Liver (tissue), 8 donors: ENCODE measurements at regions not wholly inside any gene's neighbourhood (a gene's known extent, or its start where the extent isn't known, plus 50 kb on each side); places are given as distances from the start of the nearest gene placed in this dataset.

Source experiments
- DNase-seq: peaks from one replicate; pipeline ENCODE4 v3.0.0-alpha.2; 2017; ENCODE audit warnings: low spot score
- H3K27ac ChIP-seq, 2 donors: one replicate each; pipeline ENCODE4 v1.7.0; 2013; ENCODE audit warnings: inconsistent platforms in 2 of 2, low read length in 2 of 2, control low read depth in 1 of 2, low read depth in 1 of 2, mild to moderate bottlenecking in 1 of 2
- H3K27me3 ChIP-seq, 4 donors: one replicate each; pipeline versions ENCODE4 v1.6.1 to v1.7.0; 2013; ENCODE audit warnings: low read length in 3 of 4, inconsistent platforms in 1 of 4, mild to moderate bottlenecking in 1 of 4, moderate library complexity in 1 of 4; ENCODE audit not compliant: control insufficient read depth in 4 of 4, insufficient read depth in 4 of 4
- H3K36me3 ChIP-seq, 4 donors: one replicate each; pipeline versions ENCODE4 v1.6.1 to v1.7.0; 2013; ENCODE audit warnings: low read length in 3 of 4, mild to moderate bottlenecking in 3 of 4, low read depth in 1 of 4, moderate library complexity in 1 of 4; ENCODE audit not compliant: control insufficient read depth in 4 of 4, insufficient read depth in 3 of 4
- H3K4me1 ChIP-seq, 4 donors: one replicate each; pipeline versions ENCODE4 v1.6.1 to v1.7.0; 2013; ENCODE audit warnings: low read length in 3 of 4, mild to moderate bottlenecking in 3 of 4, moderate library complexity in 1 of 4; ENCODE audit not compliant: control insufficient read depth in 4 of 4, insufficient read depth in 4 of 4
- H3K4me3 ChIP-seq, 3 donors: one replicate each; pipeline versions ENCODE4 v1.6.1 to v1.7.0; 2013; ENCODE audit warnings: low read length in 3 of 3, control low read depth in 1 of 3, low read depth in 1 of 3, mild to moderate bottlenecking in 1 of 3
- H3K9ac ChIP-seq, 2 donors: one replicate each; pipeline ENCODE4 v1.7.0; 2013; ENCODE audit warnings: low read length in 2 of 2, mild to moderate bottlenecking in 2 of 2, moderate library complexity in 2 of 2, control low read depth in 1 of 2, low read depth in 1 of 2
- H3K9me3 ChIP-seq, 4 donors: one replicate each; pipeline versions ENCODE4 v1.6.1 to v1.7.0; 2013; ENCODE audit warnings: low read length in 3 of 4; ENCODE audit not compliant: control insufficient read depth in 4 of 4
- EGR1 ChIP-seq, 2 donors: IDR thresholded peaks; 2 replicates each; pipeline ENCODE4 v1.6.1; 2016 to 2018; ENCODE audit warnings: antibody characterized with exemption in 2 of 2, low read depth in 2 of 2
- FOXA1 ChIP-seq: IDR thresholded peaks from 2 replicates; pipeline ENCODE4 v1.6.1; 2016; ENCODE audit warnings: antibody characterized with exemption
- FOXA2 ChIP-seq: IDR thresholded peaks from 2 replicates; pipeline ENCODE4 v1.6.1; 2016; ENCODE audit warnings: antibody characterized with exemption
- GABPA ChIP-seq, 2 donors: IDR thresholded peaks in 1 of 2; conservative IDR thresholded peaks in 1 of 2; 2 replicates each; pipeline ENCODE4 v1.6.1; 2016; ENCODE audit warnings: antibody characterized with exemption in 2 of 2, mild to moderate bottlenecking in 1 of 2, moderate library complexity in 1 of 2
- HNF4A ChIP-seq, 2 donors: conservative IDR thresholded peaks; 2 replicates each; pipeline ENCODE4 v1.6.1; 2016; ENCODE audit warnings: antibody characterized with exemption in 2 of 2, mild to moderate bottlenecking in 2 of 2
- HNF4G ChIP-seq: IDR thresholded peaks from 2 replicates; pipeline ENCODE4 v1.6.1; 2016; ENCODE audit warnings: antibody characterized with exemption
- JUND ChIP-seq, 2 donors: IDR thresholded peaks; 2 replicates each; pipeline ENCODE4 v1.6.1; 2016; ENCODE audit warnings: antibody characterized with exemption in 2 of 2
- NR2F2 ChIP-seq: IDR thresholded peaks from 2 replicates; pipeline ENCODE4 v1.6.1; 2016; ENCODE audit warnings: antibody characterized with exemption
- RAD21 ChIP-seq, 2 donors: IDR thresholded peaks; 2 replicates each; pipeline ENCODE4 v1.6.1; 2016; ENCODE audit warnings: antibody characterized with exemption in 2 of 2, mild to moderate bottlenecking in 2 of 2
- RXRA ChIP-seq, 2 donors: IDR thresholded peaks; 2 replicates each; pipeline ENCODE4 v1.6.1; 2017 to 2018; ENCODE audit warnings: antibody characterized with exemption in 2 of 2, mild to moderate bottlenecking in 1 of 2
- SP1 ChIP-seq: IDR thresholded peaks from 2 replicates; pipeline ENCODE4 v1.6.1; 2018; ENCODE audit warnings: antibody characterized with exemption, mild to moderate bottlenecking
- TAF1 ChIP-seq: conservative IDR thresholded peaks from 2 replicates; pipeline ENCODE4 v1.6.1; 2016; ENCODE audit warnings: antibody characterized with exemption, mild to moderate bottlenecking
- YY1 ChIP-seq: IDR thresholded peaks from 2 replicates; pipeline ENCODE4 v1.6.1; 2016; ENCODE audit warnings: antibody characterized with exemption, mild to moderate bottlenecking
- WGBS: extraction: QIAGEN DNeasy Blood & Tissue Kit; methylation state at CpG from one replicate; pipeline ENCODE4 v1.1.7; 2013; 5-methylcytosine and 5-hydroxymethylcytosine counted together
- TF ChIP-seq, protein P1 (sequence below): IDR thresholded peaks from 2 replicates; pipeline ENCODE4 v1.6.1; 2016; ENCODE audit warnings: antibody characterized with exemption
- TF ChIP-seq, protein P2 (sequence below): IDR thresholded peaks from 2 replicates; pipeline ENCODE4 v1.6.1; 2016; ENCODE audit warnings: antibody characterized with exemption
- TF ChIP-seq, protein P3 (sequence below): IDR thresholded peaks from 2 replicates; pipeline ENCODE4 v1.6.1; 2016; ENCODE audit warnings: antibody characterized with exemption, mild to moderate bottlenecking
- TF ChIP-seq, protein P4 (sequence below): fragments of 150-350 bp; IDR thresholded peaks from 2 replicates; pipeline ENCODE4 v1.5.1; 2017; ENCODE audit warnings: improper control_type of control experiment, low read depth, low read length; ENCODE audit not compliant: missing input control
- TF ChIP-seq, protein P5 (sequence below): IDR thresholded peaks from 2 replicates; pipeline ENCODE4 v1.6.1; 2016; ENCODE audit warnings: antibody characterized with exemption
- donor health status: healthy.
- donor health status: healthy.
- donor health status: healthy.
- donor health status: healthy.
- donor health status: healthy.

DNA sequence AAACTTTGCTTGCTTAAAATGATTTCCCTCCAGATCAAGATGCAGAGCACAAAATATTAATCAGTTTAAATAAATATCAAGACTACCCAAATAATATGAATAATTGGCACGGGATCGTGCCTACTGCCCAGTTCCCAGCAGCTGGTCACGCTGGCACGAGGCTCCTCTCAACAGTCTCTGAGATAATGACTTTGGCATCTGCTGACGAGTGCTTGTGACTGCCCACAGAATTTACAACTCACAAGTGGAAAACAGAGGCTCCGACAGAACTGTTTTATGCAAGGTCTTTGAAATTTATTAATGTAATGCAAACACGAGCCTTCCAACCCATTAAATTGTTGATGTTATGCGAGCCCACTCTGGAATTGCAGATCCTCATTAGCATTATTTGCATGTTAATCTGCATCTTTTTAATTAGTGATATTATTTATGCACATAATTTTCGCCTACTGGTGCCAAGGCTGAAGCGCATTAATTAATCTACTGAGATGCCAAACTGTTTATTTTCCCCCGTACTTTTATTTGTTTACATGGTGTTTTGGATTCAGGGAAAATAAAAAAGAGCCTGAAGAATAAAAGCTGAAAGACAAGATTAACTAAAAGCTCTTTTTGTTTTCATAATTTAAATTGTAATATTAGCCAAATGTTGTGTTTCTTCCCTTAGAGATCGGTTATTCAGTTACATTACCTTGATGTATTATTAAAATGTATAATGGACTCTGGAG is 369.3 kb upstream of the IRX1 start:
- H3K9ac ChIP-seq, result no peak overlapping the region
- no peaks in the 10 kb centered on the region for H3K4me1 ChIP-seq
- no peaks in the 10 kb centered on the region for H3K27me3 ChIP-seq
- TF ChIP-seq FOXA2, result no peak
- TF ChIP-seq JUND (IDR thresholded peaks at IDR 0.05), result no peak
- no peak for TF ChIP-seq EGR1 (IDR thresholded peaks at IDR 0.05; ENCODE audit: low read depth in 2 of 2)
- TF ChIP-seq YY1, result no peak
- no peak for TF ChIP-seq SP1
- TF ChIP-seq, protein P1, sequence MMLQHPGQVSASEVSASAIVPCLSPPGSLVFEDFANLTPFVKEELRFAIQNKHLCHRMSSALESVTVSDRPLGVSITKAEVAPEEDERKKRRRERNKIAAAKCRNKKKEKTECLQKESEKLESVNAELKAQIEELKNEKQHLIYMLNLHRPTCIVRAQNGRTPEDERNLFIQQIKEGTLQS, result no peak
- TF ChIP-seq NR2F2, result no peak
- no peak for TF ChIP-seq FOXA1
- TF ChIP-seq, protein P2, sequence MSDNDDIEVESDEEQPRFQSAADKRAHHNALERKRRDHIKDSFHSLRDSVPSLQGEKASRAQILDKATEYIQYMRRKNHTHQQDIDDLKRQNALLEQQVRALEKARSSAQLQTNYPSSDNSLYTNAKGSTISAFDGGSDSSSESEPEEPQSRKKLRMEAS, result no peak
- TF ChIP-seq, protein P3, sequence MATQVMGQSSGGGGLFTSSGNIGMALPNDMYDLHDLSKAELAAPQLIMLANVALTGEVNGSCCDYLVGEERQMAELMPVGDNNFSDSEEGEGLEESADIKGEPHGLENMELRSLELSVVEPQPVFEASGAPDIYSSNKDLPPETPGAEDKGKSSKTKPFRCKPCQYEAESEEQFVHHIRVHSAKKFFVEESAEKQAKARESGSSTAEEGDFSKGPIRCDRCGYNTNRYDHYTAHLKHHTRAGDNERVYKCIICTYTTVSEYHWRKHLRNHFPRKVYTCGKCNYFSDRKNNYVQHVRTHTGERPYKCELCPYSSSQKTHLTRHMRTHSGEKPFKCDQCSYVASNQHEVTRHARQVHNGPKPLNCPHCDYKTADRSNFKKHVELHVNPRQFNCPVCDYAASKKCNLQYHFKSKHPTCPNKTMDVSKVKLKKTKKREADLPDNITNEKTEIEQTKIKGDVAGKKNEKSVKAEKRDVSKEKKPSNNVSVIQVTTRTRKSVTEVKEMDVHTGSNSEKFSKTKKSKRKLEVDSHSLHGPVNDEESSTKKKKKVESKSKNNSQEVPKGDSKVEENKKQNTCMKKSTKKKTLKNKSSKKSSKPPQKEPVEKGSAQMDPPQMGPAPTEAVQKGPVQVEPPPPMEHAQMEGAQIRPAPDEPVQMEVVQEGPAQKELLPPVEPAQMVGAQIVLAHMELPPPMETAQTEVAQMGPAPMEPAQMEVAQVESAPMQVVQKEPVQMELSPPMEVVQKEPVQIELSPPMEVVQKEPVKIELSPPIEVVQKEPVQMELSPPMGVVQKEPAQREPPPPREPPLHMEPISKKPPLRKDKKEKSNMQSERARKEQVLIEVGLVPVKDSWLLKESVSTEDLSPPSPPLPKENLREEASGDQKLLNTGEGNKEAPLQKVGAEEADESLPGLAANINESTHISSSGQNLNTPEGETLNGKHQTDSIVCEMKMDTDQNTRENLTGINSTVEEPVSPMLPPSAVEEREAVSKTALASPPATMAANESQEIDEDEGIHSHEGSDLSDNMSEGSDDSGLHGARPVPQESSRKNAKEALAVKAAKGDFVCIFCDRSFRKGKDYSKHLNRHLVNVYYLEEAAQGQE, result no peak
- TF ChIP-seq RXRA (IDR thresholded peaks at IDR 0.05), result no peak
- TF ChIP-seq, protein P4, sequence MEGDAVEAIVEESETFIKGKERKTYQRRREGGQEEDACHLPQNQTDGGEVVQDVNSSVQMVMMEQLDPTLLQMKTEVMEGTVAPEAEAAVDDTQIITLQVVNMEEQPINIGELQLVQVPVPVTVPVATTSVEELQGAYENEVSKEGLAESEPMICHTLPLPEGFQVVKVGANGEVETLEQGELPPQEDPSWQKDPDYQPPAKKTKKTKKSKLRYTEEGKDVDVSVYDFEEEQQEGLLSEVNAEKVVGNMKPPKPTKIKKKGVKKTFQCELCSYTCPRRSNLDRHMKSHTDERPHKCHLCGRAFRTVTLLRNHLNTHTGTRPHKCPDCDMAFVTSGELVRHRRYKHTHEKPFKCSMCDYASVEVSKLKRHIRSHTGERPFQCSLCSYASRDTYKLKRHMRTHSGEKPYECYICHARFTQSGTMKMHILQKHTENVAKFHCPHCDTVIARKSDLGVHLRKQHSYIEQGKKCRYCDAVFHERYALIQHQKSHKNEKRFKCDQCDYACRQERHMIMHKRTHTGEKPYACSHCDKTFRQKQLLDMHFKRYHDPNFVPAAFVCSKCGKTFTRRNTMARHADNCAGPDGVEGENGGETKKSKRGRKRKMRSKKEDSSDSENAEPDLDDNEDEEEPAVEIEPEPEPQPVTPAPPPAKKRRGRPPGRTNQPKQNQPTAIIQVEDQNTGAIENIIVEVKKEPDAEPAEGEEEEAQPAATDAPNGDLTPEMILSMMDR, result no peak
- TF ChIP-seq, protein P5, sequence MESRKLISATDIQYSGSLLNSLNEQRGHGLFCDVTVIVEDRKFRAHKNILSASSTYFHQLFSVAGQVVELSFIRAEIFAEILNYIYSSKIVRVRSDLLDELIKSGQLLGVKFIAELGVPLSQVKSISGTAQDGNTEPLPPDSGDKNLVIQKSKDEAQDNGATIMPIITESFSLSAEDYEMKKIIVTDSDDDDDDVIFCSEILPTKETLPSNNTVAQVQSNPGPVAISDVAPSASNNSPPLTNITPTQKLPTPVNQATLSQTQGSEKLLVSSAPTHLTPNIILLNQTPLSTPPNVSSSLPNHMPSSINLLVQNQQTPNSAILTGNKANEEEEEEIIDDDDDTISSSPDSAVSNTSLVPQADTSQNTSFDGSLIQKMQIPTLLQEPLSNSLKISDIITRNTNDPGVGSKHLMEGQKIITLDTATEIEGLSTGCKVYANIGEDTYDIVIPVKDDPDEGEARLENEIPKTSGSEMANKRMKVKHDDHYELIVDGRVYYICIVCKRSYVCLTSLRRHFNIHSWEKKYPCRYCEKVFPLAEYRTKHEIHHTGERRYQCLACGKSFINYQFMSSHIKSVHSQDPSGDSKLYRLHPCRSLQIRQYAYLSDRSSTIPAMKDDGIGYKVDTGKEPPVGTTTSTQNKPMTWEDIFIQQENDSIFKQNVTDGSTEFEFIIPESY, result no peak
- no peak for TF ChIP-seq HNF4G
- TF ChIP-seq GABPA (IDR thresholded peaks at IDR 0.05 in 1 of 2, conservative IDR thresholded peaks at IDR 0.05 in 1 of 2), result no peak
- no peak for TF ChIP-seq HNF4A (conservative IDR thresholded peaks at IDR 0.05)
- TF ChIP-seq RAD21 (IDR thresholded peaks at IDR 0.05), result no peak
- TF ChIP-seq TAF1, result no peak
- WGBS, result 73% methylated on average over 12 of the region's 12 CpGs
- no peak overlapping the region for H3K27ac ChIP-seq
- H3K4me3 ChIP-seq, result no peak overlapping the region
- no peak for DNase-seq
- no peaks in the 10 kb centered on the region for H3K36me3 ChIP-seq
- H3K9me3 ChIP-seq, result peaks cover 0 to 4% (median 0%) of the 10 kb centered on the region in 4 donors
